BE2C (cell line): ENCODE measurements at regions not wholly inside any gene's neighbourhood (a gene's known extent, or its start where the extent isn't known, plus 50 kb on each side); places are given as distances from the start of the nearest gene placed in this dataset.
"Not testable (repeated sequence)": the region's sequence is repeated elsewhere in the genome, so short reads cannot be mapped to it uniquely, and the experiment has no call there.

Source experiments
- DNase-seq: peaks from one replicate; pipeline ENCODE4 v3.0.0-alpha.2; 2020
- H3K27me3 ChIP-seq: fragments of 250-450 bp; sonication (Bioruptor Pico); 2 replicates; pipeline ENCODE4 v1.5.1; 2020; ENCODE audit warnings: mild to moderate bottlenecking
- H3K36me3 ChIP-seq: fragments of 250-450 bp; sonication (Bioruptor Pico); 2 replicates; pipeline ENCODE4 v1.5.1; 2020; ENCODE audit warnings: mild to moderate bottlenecking
- H3K4me1 ChIP-seq: fragments of 250-450 bp; sonication (Bioruptor Pico); 2 replicates; pipeline ENCODE4 v1.5.1; 2020
- H3K4me3 ChIP-seq: 2 replicates; pipeline ENCODE4 v1.5.1; 2011; ENCODE audit warnings: low read depth, low read length
- H3K9me3 ChIP-seq: fragments of 250-450 bp; sonication (Bioruptor Pico); 2 replicates; pipeline ENCODE4 v1.5.1; 2020
- TF ChIP-seq, protein P1 (sequence below): IDR thresholded peaks from 2 replicates; pipeline ENCODE4 v1.5.1; 2012; ENCODE audit warnings: mild to moderate bottlenecking, low read depth, low read length

DNA sequence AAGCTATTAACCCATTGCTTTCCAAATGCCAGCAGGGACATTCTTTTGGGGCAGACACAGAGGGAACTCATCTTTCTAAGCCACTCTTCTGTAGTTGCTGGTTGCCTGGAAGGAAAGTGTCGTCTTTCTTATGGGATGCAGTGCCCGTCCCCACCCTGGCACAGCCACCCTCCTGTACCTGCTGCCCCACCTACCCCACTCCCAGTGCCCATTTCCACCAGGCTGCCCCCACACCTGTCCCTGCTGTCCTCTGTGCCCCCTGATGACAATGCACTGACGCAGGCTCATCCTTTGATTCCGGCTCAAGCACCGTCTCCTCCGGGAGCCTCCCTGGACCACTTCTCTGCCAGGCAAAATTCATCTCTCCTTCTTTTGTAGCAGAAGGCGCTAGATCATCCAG, 190.4 kb upstream of the CDH5 start:
- TF ChIP-seq, protein P1, sequence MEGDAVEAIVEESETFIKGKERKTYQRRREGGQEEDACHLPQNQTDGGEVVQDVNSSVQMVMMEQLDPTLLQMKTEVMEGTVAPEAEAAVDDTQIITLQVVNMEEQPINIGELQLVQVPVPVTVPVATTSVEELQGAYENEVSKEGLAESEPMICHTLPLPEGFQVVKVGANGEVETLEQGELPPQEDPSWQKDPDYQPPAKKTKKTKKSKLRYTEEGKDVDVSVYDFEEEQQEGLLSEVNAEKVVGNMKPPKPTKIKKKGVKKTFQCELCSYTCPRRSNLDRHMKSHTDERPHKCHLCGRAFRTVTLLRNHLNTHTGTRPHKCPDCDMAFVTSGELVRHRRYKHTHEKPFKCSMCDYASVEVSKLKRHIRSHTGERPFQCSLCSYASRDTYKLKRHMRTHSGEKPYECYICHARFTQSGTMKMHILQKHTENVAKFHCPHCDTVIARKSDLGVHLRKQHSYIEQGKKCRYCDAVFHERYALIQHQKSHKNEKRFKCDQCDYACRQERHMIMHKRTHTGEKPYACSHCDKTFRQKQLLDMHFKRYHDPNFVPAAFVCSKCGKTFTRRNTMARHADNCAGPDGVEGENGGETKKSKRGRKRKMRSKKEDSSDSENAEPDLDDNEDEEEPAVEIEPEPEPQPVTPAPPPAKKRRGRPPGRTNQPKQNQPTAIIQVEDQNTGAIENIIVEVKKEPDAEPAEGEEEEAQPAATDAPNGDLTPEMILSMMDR = no peak
- H3K9me3 ChIP-seq = no peaks in the 10 kb centered on the region; the same call in 1 of the 2 replicates
- H3K4me3 ChIP-seq = no peak overlapping the region
- no peaks in the 10 kb centered on the region for H3K27me3 ChIP-seq
- H3K4me1 ChIP-seq = no peaks in the 10 kb centered on the region
- no peaks in the 10 kb centered on the region for H3K36me3 ChIP-seq
- no peak for DNase-seq

DNA sequence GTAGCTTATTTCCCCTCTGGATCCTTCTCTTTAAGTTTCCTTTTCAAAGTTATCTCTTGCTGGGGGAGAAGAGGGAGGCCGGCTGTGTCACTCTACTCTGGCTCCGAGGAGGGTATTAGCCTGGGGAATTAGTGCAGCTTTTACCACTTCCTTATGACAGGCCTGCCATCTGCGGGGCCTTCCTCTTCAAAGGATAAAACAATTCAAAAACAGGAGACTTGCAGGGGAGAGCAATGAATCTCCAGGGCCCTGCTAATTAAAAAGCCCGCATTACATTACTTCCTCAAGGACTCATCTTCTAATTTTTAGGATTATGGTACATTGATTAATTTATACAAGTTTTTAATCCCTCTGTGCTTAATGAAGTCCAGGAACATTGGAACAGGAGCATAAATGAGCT, 190.9 kb upstream of the CDH5 start:
- DNase-seq = no peak
- no peaks in the 10 kb centered on the region for H3K4me1 ChIP-seq
- no peaks in the 10 kb centered on the region; the same call in 1 of the 2 replicates for H3K9me3 ChIP-seq
- H3K36me3 ChIP-seq = no peaks in the 10 kb centered on the region
- H3K4me3 ChIP-seq = no peak overlapping the region
- TF ChIP-seq, protein P1 = no peak
- no peaks in the 10 kb centered on the region for H3K27me3 ChIP-seq

DNA sequence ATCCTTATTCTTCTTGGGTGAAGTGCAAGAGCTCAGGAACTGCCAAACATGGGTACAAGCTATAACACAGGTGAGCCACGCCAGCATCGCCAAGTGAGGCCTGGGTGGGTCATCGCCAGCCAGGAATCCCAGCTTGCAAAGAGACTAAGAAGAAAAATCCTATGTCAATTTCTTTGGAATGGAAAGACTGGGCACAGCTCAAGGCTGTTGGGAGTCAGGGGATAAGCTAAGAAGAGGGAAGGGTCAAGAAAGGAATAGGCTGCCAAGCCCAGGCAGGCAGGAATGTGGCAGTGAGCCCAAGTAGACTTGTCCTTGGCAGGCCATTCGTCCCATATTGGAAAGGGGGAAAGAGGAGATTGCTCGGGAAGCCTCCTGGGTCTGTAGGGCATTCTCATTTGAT, 191.4 kb upstream of the CDH5 start:
- H3K36me3 ChIP-seq = no peaks in the 10 kb centered on the region
- no peaks in the 10 kb centered on the region; the same call in 1 of the 2 replicates for H3K9me3 ChIP-seq
- no peaks in the 10 kb centered on the region for H3K4me1 ChIP-seq
- no peaks in the 10 kb centered on the region for H3K27me3 ChIP-seq
- H3K4me3 ChIP-seq = no peak overlapping the region
- DNase-seq = no peak
- TF ChIP-seq, protein P1 = no peak

- not testable (repeated sequence) for H3K4me3 ChIP-seq, H3K4me1 ChIP-seq, DNase-seq, H3K27me3 ChIP-seq, H3K9me3 ChIP-seq, H3K36me3 ChIP-seq
Measured at GRCh38 chr16:66173796-66174195, 192.7 kb upstream of the CDH5 start.

- H3K27me3 ChIP-seq, H3K4me3 ChIP-seq, DNase-seq, H3K4me1 ChIP-seq, H3K9me3 ChIP-seq, H3K36me3 ChIP-seq: not testable (repeated sequence)
Measured at GRCh38 chr16:66173181-66173580, 193.3 kb upstream of the CDH5 start.

GRCh38 chr16:66172463-66172862, 194.0 kb upstream of the CDH5 start:
- Histone ChIP-seq H3K4me3 (no peak overlapping the region), H3K4me1 (no peaks in the 10 kb centered on the region; the same call in 1 of the 2 replicates), H3K36me3 (no peaks in the 10 kb centered on the region), H3K27me3 (no peaks in the 10 kb centered on the region), H3K9me3 (no peaks in the 10 kb centered on the region)
- no peak for DNase-seq
- TF ChIP-seq, protein P1 = no peak

DNA sequence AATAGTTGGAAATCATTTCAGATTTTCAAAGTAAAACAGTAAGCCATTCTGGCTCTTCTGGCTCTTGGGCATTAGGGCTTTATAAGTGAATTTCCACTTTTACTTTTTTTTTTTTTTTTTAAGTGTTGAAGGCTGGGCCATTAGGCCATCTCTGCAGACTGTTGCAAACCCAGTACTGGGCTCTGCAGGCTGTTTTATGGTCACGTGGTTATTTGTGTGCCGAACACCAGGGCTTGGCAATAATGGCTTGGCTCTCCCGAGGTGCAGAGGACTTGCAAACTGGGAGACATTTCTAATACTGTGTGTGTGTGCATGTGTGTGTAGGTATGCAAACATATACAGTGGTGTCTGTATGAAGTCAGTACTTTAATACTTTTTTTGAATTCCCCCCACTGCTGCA, 194.9 kb upstream of the CDH5 start:
- Histone ChIP-seq H3K4me3 (no peak overlapping the region), H3K9me3 (no peaks in the 10 kb centered on the region), H3K27me3 (no peaks in the 10 kb centered on the region), H3K36me3 (no peaks in the 10 kb centered on the region), H3K4me1 (no peaks in the 10 kb centered on the region; the same call in 1 of the 2 replicates)
- DNase-seq = no peak
- TF ChIP-seq, protein P1 = no peak
